ENCODE measurements at regions not wholly inside any gene's neighbourhood (a gene's known extent, or its start where the extent isn't known, plus 50 kb on each side); places are given as distances from the start of the nearest gene placed in this dataset.

GRCh38 chr1:88186911-88187310 lies 497.2 kb upstream of the PKN2 start:
- no peak for FAIRE-seq

DNA sequence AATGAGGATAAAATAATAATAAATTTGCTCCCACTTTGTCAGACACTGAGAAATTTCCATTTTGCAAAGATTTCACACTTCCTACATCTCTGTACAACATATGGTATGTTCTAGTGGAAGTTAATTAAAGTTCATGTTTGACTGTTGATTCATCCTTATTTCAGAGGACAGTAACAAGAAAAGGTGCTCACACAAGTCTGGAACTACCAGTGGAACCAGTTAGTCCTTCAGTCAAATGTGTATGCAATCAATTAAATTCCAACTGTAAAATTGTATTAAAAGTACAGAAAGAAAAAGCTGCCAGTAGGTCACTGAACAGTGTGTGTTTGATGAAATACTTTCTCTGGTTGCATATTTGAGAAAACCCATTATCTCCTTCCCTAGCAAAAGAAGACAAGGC lies 496.0 kb upstream of the PKN2 start:
- no peak for FAIRE-seq

- FAIRE-seq, result no peak
Measured at GRCh38 chr1:88189525-88189924, 494.5 kb upstream of the PKN2 start.

DNA sequence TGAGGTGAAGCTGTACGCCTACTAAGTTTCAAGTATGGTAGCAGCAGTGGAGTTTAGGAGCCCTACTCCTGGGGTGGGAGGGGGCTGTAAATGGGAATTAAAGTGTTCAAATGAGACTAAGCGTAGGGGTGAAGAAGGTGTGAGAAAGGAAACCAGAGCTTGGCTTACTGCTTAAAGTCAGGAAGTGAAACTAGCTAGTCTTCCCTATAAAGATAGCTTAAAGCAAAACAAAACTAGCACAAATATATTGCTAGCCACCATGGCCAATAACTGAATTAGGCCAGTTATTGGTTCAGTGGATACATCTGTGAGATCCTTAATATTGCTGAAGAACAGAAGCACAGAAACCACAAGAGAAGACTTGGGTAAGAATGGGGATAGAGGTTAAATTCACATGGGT lies 492.2 kb upstream of the PKN2 start:
- no peak for FAIRE-seq

DNA sequence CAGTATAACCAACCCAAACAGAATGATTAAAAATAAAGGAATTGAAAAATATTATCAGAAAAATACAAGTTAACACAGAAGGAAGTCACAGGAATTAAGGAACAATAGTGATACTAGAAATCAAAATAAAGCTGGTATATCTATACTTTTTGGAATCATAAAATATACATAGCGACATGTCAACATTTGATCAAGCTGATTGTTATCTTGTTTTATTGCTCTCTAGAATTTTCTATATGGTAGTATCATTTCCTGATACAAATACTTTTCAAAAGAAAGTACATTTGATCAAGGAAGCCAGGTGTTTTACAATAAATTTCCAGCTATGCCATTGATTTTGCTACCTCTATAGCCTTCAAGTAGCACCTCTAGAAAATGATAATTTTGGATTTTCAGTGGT lies 489.5 kb upstream of the PKN2 start:
- no peak for FAIRE-seq

- FAIRE-seq, result no peak
Measured at GRCh38 chr1:88200545-88200944, 483.5 kb upstream of the PKN2 start.

DNA sequence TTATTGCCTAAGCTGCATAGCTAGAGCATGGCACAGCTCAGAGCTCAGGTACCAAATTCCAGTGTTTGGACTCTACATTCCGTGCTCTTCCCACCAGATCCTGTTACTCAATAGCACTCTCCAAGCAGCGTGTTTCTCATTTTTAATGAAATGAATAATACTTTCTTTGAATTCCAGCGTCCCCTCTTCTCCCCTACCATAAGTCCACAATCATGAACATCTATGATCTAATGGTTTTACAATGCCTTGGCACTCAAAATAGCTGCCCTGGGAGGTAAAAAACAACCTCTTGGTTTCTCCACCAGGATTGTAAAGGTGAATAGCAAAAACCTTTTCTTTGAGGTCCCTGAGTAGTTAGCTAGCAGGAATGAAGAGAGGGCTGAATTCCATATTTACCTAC lies 480.0 kb upstream of the PKN2 start:
- FAIRE-seq, result no peak

GRCh38 chr1:88204612-88205167 lies 479.4 kb upstream of the PKN2 start:
- no peak for FAIRE-seq

DNA sequence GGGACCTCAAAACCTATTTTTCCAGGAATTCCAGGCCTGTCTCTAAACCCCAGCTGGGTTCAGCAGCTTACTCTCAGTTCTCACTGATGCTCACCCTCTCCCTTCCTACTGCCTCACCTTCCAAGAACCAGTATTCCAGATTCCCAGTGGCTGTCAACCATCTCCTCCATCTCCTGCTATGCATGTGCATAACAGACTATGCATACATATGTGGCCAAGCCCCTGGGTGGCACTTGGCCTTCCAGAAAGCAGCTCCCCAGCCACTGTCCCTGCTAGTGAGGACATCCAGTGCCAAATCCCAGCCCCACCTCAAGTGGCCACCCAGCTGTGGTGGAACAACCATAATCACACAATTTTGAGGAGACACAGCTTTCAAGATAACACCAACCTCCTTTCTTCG lies 475.7 kb upstream of the PKN2 start:
- no peak for FAIRE-seq

DNA sequence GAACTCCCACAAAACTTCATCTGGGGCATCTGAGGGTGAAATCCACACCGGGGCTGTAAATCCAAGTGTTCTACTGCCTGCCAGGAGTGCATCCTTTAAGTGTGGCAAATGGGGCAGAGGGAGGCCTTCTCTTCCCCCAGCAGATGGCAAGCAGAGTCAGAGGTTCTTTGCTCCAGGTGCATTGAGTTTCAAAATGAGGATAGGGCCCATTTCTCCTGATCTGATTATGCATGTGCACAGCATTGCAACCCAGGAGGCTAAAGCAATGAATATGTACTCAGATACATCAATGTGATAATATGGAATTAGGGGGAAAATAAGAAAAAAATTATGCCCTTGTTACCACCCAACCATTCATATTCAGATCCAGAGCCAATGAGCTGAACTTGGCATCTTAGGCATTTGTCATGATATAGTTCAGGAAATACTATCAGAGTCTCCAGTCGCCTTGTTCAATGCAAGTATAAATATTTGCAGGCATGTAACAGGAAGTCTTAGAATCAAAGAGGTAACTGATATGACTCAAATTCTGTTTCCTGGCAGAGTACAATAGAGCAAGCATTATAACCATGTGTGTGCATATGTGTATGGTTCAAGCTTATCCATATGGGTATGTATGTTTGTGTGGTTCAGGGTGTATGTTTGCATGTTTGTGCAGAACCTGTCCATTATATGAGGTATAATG lies 473.8 kb upstream of the PKN2 start:
- FAIRE-seq, result no peak

DNA sequence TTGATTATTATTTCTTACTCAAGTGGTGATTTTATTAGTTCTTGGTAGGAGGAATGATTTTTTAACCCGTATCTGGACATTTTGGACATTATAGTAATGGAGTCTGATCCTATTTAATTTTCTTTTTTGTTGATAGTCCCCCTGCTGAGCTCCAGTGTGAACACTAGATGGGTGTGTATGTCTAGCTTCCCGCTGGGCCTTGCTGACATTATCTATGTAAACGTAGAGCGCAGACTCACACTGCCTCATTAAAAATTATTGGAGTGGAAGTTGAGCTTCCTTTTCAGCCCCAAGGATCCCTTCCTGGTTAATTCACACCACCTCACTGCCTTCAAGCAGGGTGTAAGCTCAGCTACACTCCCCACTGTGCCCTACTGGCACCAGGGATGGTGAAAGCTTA lies 467.6 kb upstream of the PKN2 start:
- no peak for FAIRE-seq

DNA sequence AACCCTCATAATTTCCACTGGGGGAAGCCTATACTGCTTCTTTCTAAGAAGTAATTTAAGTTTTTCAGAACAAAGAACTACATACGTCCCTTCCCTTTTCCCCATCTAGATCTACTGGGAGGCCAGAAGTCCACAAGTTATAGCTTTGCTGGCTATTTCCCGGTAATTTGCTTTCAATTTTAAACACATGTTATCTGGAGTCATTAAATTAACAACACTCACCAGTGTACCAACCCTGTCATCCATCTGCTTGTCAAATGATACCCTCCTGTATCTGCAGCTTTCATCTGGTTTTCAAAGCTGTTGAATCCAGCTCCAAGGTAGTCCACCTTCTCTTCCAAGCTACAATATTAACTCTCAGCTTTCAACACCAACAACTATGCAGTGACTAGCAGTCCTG lies 466.7 kb upstream of the PKN2 start:
- no peak for FAIRE-seq

- FAIRE-seq, result no peak
Measured at GRCh38 chr1:88219521-88219920, 464.6 kb upstream of the PKN2 start.

DNA sequence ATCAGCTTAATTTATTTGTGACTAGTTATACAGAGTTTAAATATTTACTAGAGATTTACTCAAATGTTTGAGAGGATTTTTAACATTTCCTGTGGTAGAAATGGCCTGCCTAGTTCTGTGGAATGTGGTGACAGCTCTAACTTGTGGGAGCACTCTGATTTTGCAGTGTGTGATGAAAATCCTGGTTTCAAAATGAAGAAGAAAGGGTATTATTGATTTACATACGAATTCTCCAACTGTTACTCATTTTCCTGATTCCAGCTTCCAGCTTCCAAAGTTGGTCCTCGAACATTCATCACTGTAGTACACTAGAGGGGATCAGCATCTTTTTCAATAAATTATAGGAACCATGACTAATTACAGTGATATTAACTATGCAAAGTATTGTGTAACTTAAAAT lies 462.7 kb upstream of the PKN2 start:
- FAIRE-seq, result no peak

DNA sequence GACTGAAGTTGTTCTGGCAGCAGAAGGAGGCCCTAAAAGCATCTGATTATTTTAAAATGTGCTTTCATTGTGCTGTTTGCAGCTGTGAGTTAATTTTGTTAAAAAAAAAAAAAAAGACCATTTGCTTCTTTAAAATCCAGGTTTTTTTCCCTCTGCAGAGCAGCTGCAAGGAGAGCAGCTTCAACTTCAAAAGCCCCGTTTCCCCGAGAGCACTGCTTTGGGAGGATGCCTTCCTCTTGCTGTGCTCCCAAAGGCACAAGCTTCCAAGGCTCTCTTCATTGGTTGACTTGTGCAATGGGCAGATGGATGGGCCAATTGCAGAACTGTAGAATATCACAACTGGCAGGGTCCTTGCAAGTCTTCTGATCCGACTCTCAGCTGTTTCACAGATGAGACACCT lies 459.2 kb upstream of the PKN2 start:
- FAIRE-seq, result no peak

DNA sequence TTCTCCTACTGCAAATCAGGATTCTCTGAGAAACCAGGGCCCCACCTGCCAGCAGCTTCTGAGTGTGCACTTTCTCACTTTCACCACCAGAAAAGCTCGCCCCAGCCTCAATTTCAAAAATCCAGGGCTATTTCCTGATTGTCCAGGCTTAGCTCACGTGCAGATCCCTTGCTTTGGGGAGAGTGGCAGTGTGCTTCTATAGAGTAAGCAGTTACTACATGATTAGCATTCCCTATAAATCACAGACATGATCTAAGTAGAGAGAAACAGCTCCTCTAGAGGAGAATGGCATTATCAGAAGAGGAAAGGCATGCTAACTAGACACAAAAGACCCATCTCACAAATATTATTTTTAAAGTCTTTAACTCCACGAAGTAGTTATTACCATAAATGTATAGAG lies 456.0 kb upstream of the PKN2 start:
- no peak for FAIRE-seq

DNA sequence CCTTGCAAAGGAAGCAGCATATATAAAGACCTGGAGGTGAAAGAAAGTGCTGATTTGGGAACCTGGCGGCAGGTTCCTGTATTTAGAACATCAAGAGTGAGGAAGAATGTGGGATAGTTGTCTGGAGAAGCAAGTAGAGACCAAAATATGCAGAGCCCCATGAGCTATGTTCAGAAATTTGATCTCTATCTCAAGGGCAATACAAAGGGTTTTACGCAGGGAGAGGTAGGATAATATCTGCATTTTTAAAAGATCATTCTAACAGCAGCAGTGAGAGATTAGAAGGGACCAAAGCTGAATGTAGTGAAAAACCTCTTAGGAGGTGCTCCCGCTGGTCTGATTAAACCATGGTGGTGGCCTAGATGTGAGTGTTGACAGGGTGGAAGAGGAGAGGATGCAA lies 453.9 kb upstream of the PKN2 start:
- no peak for FAIRE-seq

- no peak for FAIRE-seq
Measured at GRCh38 chr1:88237058-88237457, 447.0 kb upstream of the PKN2 start.

GRCh38 chr1:88239205-88239604 lies 444.9 kb upstream of the PKN2 start:
- no peak for FAIRE-seq

- FAIRE-seq, result no peak
Measured at GRCh38 chr1:88247666-88248065, 436.4 kb upstream of the PKN2 start.

DNA sequence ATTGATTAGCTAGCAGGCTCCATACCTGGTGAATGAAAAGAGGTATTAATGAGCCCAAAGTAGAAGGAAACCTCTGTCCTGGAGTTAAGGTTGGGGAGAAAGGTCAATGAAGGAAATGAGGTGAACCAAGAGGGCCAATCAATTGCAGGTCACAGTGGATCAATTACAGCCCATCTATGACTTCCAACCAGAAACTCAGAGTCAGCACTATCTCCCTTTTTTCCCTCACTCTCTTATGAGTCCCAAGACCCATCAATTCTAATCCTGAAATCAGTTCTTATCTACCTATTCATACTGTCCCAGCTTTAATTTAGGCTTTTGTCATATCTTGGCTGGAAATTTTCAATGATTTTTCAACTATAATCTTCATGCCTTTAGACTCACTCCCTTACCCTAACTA lies 433.2 kb upstream of the PKN2 start:
- FAIRE-seq, result no peak

GRCh38 chr1:88252745-88253144 lies 431.3 kb upstream of the PKN2 start:
- FAIRE-seq, result no peak

- FAIRE-seq, result no peak
Measured at GRCh38 chr1:88265606-88266005, 418.5 kb upstream of the PKN2 start.

- FAIRE-seq, result no peak
Measured at GRCh38 chr1:88266051-88266450, 418.0 kb upstream of the PKN2 start.

DNA sequence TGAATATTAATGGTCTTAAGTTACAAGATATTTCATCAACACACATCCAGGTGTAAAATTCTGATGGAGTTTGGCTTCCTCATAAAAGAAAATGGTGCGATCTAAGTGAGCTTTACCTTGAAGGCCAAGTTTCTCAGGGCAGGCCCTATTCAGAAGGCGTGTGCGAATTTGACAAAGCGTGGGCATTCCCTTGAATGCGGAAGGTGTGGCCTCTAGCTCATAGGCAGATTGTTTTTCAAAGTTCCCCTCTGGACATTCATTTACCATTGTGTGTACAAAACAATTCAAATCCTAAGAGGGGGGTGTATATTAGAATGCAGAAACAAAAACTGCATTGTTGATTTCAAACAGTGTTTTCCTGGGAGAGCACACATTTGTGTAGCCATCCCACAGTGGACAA lies 411.9 kb upstream of the PKN2 start:
- FAIRE-seq, result no peak

Measured in TTC549 (cell line).